ENCODE measurements at regions not wholly inside any gene's neighbourhood (a gene's known extent, or its start where the extent isn't known, plus 50 kb on each side); places are given as distances from the start of the nearest gene placed in this dataset.

DNA sequence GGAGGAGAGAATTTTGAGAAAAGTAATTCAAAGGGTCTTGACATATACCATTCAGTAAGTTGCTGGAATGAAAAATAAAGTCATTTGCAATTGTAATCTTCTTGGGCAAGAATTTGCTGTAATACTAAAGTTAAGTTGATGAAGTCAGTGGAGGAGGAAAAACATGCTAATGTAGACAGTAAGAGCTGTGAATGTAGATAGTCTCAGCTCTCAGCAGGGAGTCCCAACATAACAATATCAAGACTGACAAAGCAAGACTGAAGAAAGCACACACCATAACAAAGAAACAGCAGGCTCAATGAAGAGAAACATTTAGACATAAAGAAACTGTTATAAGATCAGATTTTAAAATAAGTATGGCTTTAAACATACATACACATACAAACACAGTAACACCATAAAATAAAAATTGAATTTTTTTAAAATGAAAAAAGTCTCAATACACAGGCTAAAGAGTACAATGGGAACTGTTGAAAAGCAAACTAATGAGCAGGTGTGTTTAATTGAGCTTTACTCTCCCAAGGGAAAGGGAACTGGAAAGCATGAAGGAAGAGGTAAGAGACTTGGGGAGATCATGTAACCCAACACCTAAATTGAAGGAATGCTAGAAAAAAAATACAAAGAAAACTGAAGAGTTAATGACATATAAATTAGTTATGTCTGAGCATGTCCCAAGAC is 336.3 kb upstream of the NCAM2 start:
- TF ChIP-seq POLR2AphosphoS5 (IDR thresholded peaks at IDR 0.05) = no peak
- TF ChIP-seq, protein P1, sequence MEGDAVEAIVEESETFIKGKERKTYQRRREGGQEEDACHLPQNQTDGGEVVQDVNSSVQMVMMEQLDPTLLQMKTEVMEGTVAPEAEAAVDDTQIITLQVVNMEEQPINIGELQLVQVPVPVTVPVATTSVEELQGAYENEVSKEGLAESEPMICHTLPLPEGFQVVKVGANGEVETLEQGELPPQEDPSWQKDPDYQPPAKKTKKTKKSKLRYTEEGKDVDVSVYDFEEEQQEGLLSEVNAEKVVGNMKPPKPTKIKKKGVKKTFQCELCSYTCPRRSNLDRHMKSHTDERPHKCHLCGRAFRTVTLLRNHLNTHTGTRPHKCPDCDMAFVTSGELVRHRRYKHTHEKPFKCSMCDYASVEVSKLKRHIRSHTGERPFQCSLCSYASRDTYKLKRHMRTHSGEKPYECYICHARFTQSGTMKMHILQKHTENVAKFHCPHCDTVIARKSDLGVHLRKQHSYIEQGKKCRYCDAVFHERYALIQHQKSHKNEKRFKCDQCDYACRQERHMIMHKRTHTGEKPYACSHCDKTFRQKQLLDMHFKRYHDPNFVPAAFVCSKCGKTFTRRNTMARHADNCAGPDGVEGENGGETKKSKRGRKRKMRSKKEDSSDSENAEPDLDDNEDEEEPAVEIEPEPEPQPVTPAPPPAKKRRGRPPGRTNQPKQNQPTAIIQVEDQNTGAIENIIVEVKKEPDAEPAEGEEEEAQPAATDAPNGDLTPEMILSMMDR (IDR thresholded peaks at IDR 0.05 in 8 of 11, conservative IDR thresholded peaks at IDR 0.05 in 3 of 11) = no peak
- no peak for TF ChIP-seq POLR2A (IDR thresholded peaks at IDR 0.05)
